ENCODE measurements at regions not wholly inside any gene's neighbourhood (a gene's known extent, or its start where the extent isn't known, plus 50 kb on each side); places are given as distances from the start of the nearest gene placed in this dataset.

GRCh38 chr5:136686192-136686872 is 321.0 kb upstream of the TRPC7 start:
- Histone ChIP-seq H3K36me3 (no peaks in the 10 kb centered on the region), H3K27me3 (no peaks in the 10 kb centered on the region), H3K9me3 (peaks cover 0 to 47% (median 4%) of the 10 kb centered on the region in 4 donors), H3K27ac (no peak overlapping the region), H3K4me3 (no peak overlapping the region), H3K4me1 (no peaks in the 10 kb centered on the region)
- 19 to 20% methylated on average over 1 of the region's 1 CpG for WGBS, 2 donors
- DNase-seq (ENCODE audit: low spot score in 2 of 2), result no peak
- TF ChIP-seq CTCF (IDR thresholded peaks at IDR 0.05), result no peak

- DNase-seq (ENCODE audit: low spot score in 2 of 2), result no peak
- no peak overlapping the region for H3K27ac ChIP-seq
- H3K4me3 ChIP-seq, result no peak overlapping the region
- H3K9me3 ChIP-seq, result peaks cover 0 to 35% (median 0%) of the 10 kb centered on the region in 4 donors
- no peaks in the 10 kb centered on the region for H3K27me3 ChIP-seq
- H3K36me3 ChIP-seq, result no peaks in the 10 kb centered on the region
- WGBS, 2 donors, result no CpG with 5 or more reads among the region's 1 CpG
- no peak for TF ChIP-seq CTCF (IDR thresholded peaks at IDR 0.05)
- no peak for TF ChIP-seq EP300 (IDR thresholded peaks at IDR 0.05)
- no peak for TF ChIP-seq POLR2A (IDR thresholded peaks at IDR 0.05)
- H3K4me1 ChIP-seq, result no peaks in the 10 kb centered on the region
Observed at GRCh38 chr5:136682986-136683385, 317.6 kb upstream of the TRPC7 start.

- WGBS, 2 donors, result 77 to 79% methylated on average over 9 of the region's 9 CpGs
- H3K27me3 ChIP-seq, result no peaks in the 10 kb centered on the region
- peaks cover 0 to 5% (median 0%) of the 10 kb centered on the region in 4 donors for H3K9me3 ChIP-seq
- no peaks in the 10 kb centered on the region for H3K4me1 ChIP-seq
- no peaks in the 10 kb centered on the region for H3K36me3 ChIP-seq
- DNase-seq (ENCODE audit: low spot score in 2 of 2), result no peak
- no peak overlapping the region for H3K4me3 ChIP-seq
- no peak overlapping the region for H3K27ac ChIP-seq
- no peak for TF ChIP-seq POLR2A (IDR thresholded peaks at IDR 0.05)
- TF ChIP-seq EP300 (IDR thresholded peaks at IDR 0.05), result no peak
- TF ChIP-seq CTCF (IDR thresholded peaks at IDR 0.05), result no peak
Observed at GRCh38 chr5:136679233-136679632, 313.9 kb upstream of the TRPC7 start.

- Histone ChIP-seq H3K36me3 (no peaks in the 10 kb centered on the region), H3K27ac (no peak overlapping the region), H3K4me3 (no peak overlapping the region), H3K4me1 (no peaks in the 10 kb centered on the region), H3K27me3 (no peaks in the 10 kb centered on the region), H3K9me3 (peaks cover 0 to 5% (median 0%) of the 10 kb centered on the region in 4 donors)
- TF ChIP-seq CTCF (IDR thresholded peaks at IDR 0.05) (no peak), EP300 (IDR thresholded peaks at IDR 0.05) (no peak), POLR2A (IDR thresholded peaks at IDR 0.05) (no peak)
- no peak for DNase-seq (ENCODE audit: low spot score in 2 of 2)
- 79 to 85% methylated on average over 3 of the region's 3 CpGs for WGBS, 2 donors
Observed at GRCh38 chr5:136677217-136677616, 311.9 kb upstream of the TRPC7 start.

GRCh38 chr5:136676685-136677084 is 311.3 kb upstream of the TRPC7 start:
- Histone ChIP-seq H3K27ac (no peak overlapping the region), H3K27me3 (no peaks in the 10 kb centered on the region), H3K4me3 (no peak overlapping the region), H3K36me3 (no peaks in the 10 kb centered on the region), H3K4me1 (no peaks in the 10 kb centered on the region), H3K9me3 (peaks cover 0 to 5% (median 0%) of the 10 kb centered on the region in 4 donors)
- WGBS, 2 donors, result 75 to 78% methylated on average over 3 of the region's 3 CpGs
- TF ChIP-seq EP300 (IDR thresholded peaks at IDR 0.05) (no peak), POLR2A (IDR thresholded peaks at IDR 0.05) (no peak), CTCF (IDR thresholded peaks at IDR 0.05) (no peak)
- no peak for DNase-seq (ENCODE audit: low spot score in 2 of 2)

Data from tibial nerve (tissue), 4 donors.